ENCODE measurements at regions not wholly inside any gene's neighbourhood (a gene's known extent, or its start where the extent isn't known, plus 50 kb on each side); places are given as distances from the start of the nearest gene placed in this dataset.

GRCh38 chr5:173720953-173721600 is 104.6 kb upstream of the BOD1 start:
- TF ChIP-seq CTCF (conservative IDR thresholded peaks at IDR 0.05) = no peak
- no peak for TF ChIP-seq ZFX (IDR thresholded peaks at IDR 0.05)

Measured in C4-2B (cell line).